H9 (cell line): ENCODE measurements at regions not wholly inside any gene's neighbourhood (a gene's known extent, or its start where the extent isn't known, plus 50 kb on each side); places are given as distances from the start of the nearest gene placed in this dataset.

ENCODE experiments used
- DNase-seq: peaks from one replicate; pipeline ENCODE4 v3.0.0-alpha.2; 2017
- H2AFZ ChIP-seq: one replicate; pipeline ENCODE4 v1.6.1; 2013; ENCODE audit warnings: mild to moderate bottlenecking, low read length, control low read depth, moderate library complexity
- H2AK5ac ChIP-seq: 2 replicates; pipeline ENCODE4 v1.6.1; 2013; ENCODE audit warnings: low read length, control low read depth, mixed read lengths; ENCODE audit not compliant: insufficient read length
- H2BK120ac ChIP-seq: one replicate; pipeline ENCODE4 v1.6.1; 2013; ENCODE audit warnings: low read depth, mild to moderate bottlenecking, low read length, control low read depth, inconsistent platforms; ENCODE audit not compliant: poor library complexity, severe bottlenecking
- H2BK12ac ChIP-seq: 2 replicates; pipeline ENCODE4 v1.6.1; 2013; ENCODE audit warnings: low read length, control low read depth, mixed read lengths, low read depth; ENCODE audit not compliant: insufficient read length
- H2BK15ac ChIP-seq: 2 replicates; pipeline ENCODE4 v1.6.1; 2013; ENCODE audit warnings: low read depth, low read length, control low read depth
- H2BK20ac ChIP-seq: one replicate; pipeline ENCODE4 v1.6.1; 2013; ENCODE audit warnings: low read depth, mild to moderate bottlenecking, low read length, control low read depth, inconsistent platforms; ENCODE audit not compliant: poor library complexity, severe bottlenecking
- H2BK5ac ChIP-seq: 2 replicates; pipeline ENCODE4 v1.6.1; 2013; ENCODE audit warnings: low read length, control low read depth, mixed read lengths; ENCODE audit not compliant: insufficient read length
- H3K14ac ChIP-seq: 2 replicates; pipeline ENCODE4 v1.6.1; 2013; ENCODE audit warnings: low read length, control low read depth; ENCODE audit not compliant: insufficient read depth
- H3K18ac ChIP-seq: 2 replicates; pipeline ENCODE4 v1.6.1; 2013; ENCODE audit warnings: low read depth, mild to moderate bottlenecking, mixed read lengths, low read length, control low read depth; ENCODE audit not compliant: insufficient read length
- H3K23ac ChIP-seq: 2 replicates; pipeline ENCODE4 v1.6.1; 2013; ENCODE audit warnings: low read length, control low read depth, mixed read lengths, low read depth; ENCODE audit not compliant: insufficient read length
- H3K23me2 ChIP-seq: 2 replicates; pipeline ENCODE4 v1.6.1; 2013; ENCODE audit warnings: low read depth, mild to moderate bottlenecking, mixed read lengths, low read length, control low read depth; ENCODE audit not compliant: insufficient read length, poor library complexity, severe bottlenecking
- H3K27ac ChIP-seq: 2 replicates; pipeline ENCODE4 v1.5.1; 2013; ENCODE audit warnings: low read length, control low read depth, mixed read lengths, low read depth; ENCODE audit not compliant: insufficient read length
- H3K27me3 ChIP-seq: 2 replicates; pipeline ENCODE4 v1.6.1; 2013; ENCODE audit warnings: low read length, control low read depth, inconsistent platforms; ENCODE audit not compliant: insufficient read depth
- H3K4ac ChIP-seq: 2 replicates; pipeline ENCODE4 v1.6.1; 2013; ENCODE audit warnings: low read depth, mild to moderate bottlenecking, control low read depth, inconsistent platforms, low read length, moderate library complexity
- H3K4me1 ChIP-seq: 2 replicates; pipeline ENCODE4 v1.6.1; 2013; ENCODE audit warnings: low read length, control low read depth, inconsistent platforms; ENCODE audit not compliant: insufficient read depth
- H3K4me2 ChIP-seq: 2 replicates; pipeline ENCODE4 v1.6.1; 2013; ENCODE audit warnings: low read length, control low read depth, mixed read lengths; ENCODE audit not compliant: insufficient read length, insufficient read depth
- H3K56ac ChIP-seq: 2 replicates; pipeline ENCODE4 v1.6.1; 2013; ENCODE audit warnings: low read depth, mild to moderate bottlenecking, mixed read lengths, low read length, control low read depth; ENCODE audit not compliant: insufficient read length
- H3K79me1 ChIP-seq: 2 replicates; pipeline ENCODE4 v1.6.1; 2013; ENCODE audit warnings: low read depth, mild to moderate bottlenecking, moderate library complexity, low read length, control low read depth, inconsistent platforms; ENCODE audit not compliant: insufficient read depth, poor library complexity, severe bottlenecking
- H3K79me2 ChIP-seq: 2 replicates; pipeline ENCODE4 v1.6.1; 2013; ENCODE audit warnings: low read length, control low read depth, inconsistent platforms; ENCODE audit not compliant: insufficient read depth
- H3K9ac ChIP-seq: 2 replicates; pipeline ENCODE4 v1.6.1; 2013; ENCODE audit warnings: low read length, control low read depth, mixed read lengths; ENCODE audit not compliant: insufficient read length; ENCODE audit errors: extremely low read depth
- H3K9me3 ChIP-seq: one replicate; pipeline ENCODE4 v1.6.1; 2013; ENCODE audit warnings: low read depth, low read length, inconsistent platforms; ENCODE audit not compliant: control insufficient read depth
- H3T11ph ChIP-seq: one replicate; pipeline ENCODE4 v1.6.1; 2013; ENCODE audit warnings: mild to moderate bottlenecking, low read length, control low read depth, inconsistent platforms
- H4K20me1 ChIP-seq: one replicate; pipeline ENCODE4 v1.6.1; 2013; ENCODE audit not compliant: control insufficient read depth, insufficient read length, insufficient read depth
- H4K5ac ChIP-seq: 2 replicates; pipeline ENCODE4 v1.6.1; 2013; ENCODE audit warnings: low read depth, mild to moderate bottlenecking, mixed read lengths, low read length, control low read depth; ENCODE audit not compliant: insufficient read length
- H4K8ac ChIP-seq: replicated peaks from 2 replicates; pipeline ENCODE4 v1.6.1; 2013; ENCODE audit warnings: low read length, control low read depth, mixed read lengths, low read depth; ENCODE audit not compliant: insufficient read length
- H4K91ac ChIP-seq: 2 replicates; pipeline ENCODE4 v1.6.1; 2013; ENCODE audit warnings: low read depth, mild to moderate bottlenecking, moderate library complexity, mixed read lengths, low read length, control low read depth; ENCODE audit not compliant: insufficient read length
- H3K27ac Mint-ChIP-seq, 3 experiments: 2 replicates in 2 of 3; 3 replicates in 1 of 3; pipeline ENCODE4 v1.8.0; 2020 to 2021; ENCODE audit warnings: mixed read lengths in 3 of 3, mild to moderate bottlenecking in 1 of 3, moderate library complexity in 1 of 3
- H3K27me3 Mint-ChIP-seq: 2 replicates; pipeline ENCODE4 v1.8.0; 2021; ENCODE audit warnings: low read depth, mild to moderate bottlenecking, moderate library complexity, mixed read lengths
- H3K36me3 Mint-ChIP-seq, 3 experiments: 2 replicates in 2 of 3; 3 replicates in 1 of 3; pipeline ENCODE4 v1.8.0; 2020 to 2021; ENCODE audit warnings: low read depth in 3 of 3, mixed read lengths in 3 of 3; ENCODE audit not compliant: insufficient read depth in 1 of 3
- H3K4me1 Mint-ChIP-seq, 2 experiments: 2 replicates each; pipeline ENCODE4 v1.8.0; 2020; ENCODE audit warnings: mixed read lengths in 2 of 2
- H3K4me3 Mint-ChIP-seq, 2 experiments: 2 replicates in 1 of 2; 3 replicates in 1 of 2; pipeline ENCODE4 v1.8.0; 2020 to 2021; ENCODE audit warnings: mild to moderate bottlenecking in 2 of 2, mixed read lengths in 2 of 2, moderate library complexity in 1 of 2
- H3K9me3 Mint-ChIP-seq, 2 experiments: 2 replicates in 1 of 2; 3 replicates in 1 of 2; pipeline ENCODE4 v1.8.0; 2020; ENCODE audit warnings: mild to moderate bottlenecking in 2 of 2, mixed read lengths in 2 of 2, moderate library complexity in 1 of 2
- CTCF ChIP-seq: fragments of 200-600 bp; sonication (generic); conservative IDR thresholded peaks from 3 replicates; pipeline ENCODE4 v1.8.0; 2021; ENCODE audit warnings: antibody characterized with exemption, mild to moderate bottlenecking
- WGBS: extraction: QIAGEN DNeasy Blood & Tissue Kit; methylation state at CpG from one replicate; pipeline ENCODE4 v1.1.7; 2013; ENCODE audit warnings: missing lambda C conversion rate, low lambda C conversion rate, mixed read lengths; ENCODE audit not compliant: insufficient read length; ENCODE audit errors: extremely low coverage; 5-methylcytosine and 5-hydroxymethylcytosine counted together

DNA sequence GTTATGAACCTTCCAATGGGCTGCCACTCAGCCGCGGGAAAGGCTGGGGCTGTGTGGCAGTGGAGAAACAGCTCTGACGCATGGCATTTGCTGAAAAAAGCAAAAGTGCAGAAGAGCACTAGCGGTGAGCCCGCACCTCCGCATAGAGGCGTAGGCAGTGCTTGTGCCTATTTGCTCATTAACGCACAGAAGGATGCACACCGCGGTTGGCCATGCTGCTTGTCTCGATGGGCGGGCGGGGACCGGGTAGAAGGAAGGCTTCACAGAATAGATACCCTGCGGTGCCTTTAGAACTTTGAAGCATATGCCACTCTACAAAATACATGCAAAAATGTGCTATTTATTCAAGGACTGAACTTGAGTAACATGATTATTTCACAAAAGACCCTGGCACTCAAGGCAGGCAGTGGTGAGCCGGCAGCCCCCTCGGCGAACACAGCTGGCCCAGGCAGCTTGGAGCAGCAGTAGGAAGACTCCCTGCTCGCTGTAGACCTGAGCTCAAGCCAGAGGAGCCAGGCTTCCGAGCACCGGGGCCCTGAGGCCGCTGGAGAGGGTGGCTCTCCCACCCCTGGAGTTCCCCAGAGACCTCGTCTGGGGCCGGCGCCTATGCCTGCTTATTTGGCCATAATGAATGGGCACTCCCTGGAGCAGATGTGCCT, 71.5 kb downstream of the SIK1 start:
- Histone ChIP-seq H3K9me3 (no peaks in the 10 kb centered on the region), H3K27ac (no peak overlapping the region), H2BK5ac (no peak overlapping the region), H3K27me3 (no peaks in the 10 kb centered on the region), H3T11ph (no peak overlapping the region), H3K79me1 (no peaks in the 10 kb centered on the region), H3K4ac (no peak overlapping the region), H2BK12ac (no peak overlapping the region), H3K56ac (no peak overlapping the region), H2BK15ac (no peak overlapping the region), H3K23me2 (no peaks in the 10 kb centered on the region), H3K9ac (no peak overlapping the region), H3K79me2 (no peaks in the 10 kb centered on the region), H3K4me1 (no peaks in the 10 kb centered on the region), H4K5ac (no peak overlapping the region), H4K8ac (no peak overlapping the region), H3K23ac (no peak overlapping the region), H4K91ac (no peak overlapping the region), H2BK120ac (no peak overlapping the region), H3K14ac (no peak overlapping the region), H2AFZ (no peak overlapping the region), H3K18ac (no peak overlapping the region), H2BK20ac (no peak overlapping the region), H3K4me2 (no peak overlapping the region), H2AK5ac (no peak overlapping the region), H4K20me1 (no peaks in the 10 kb centered on the region)
- peak overlapping the region in 1 of 3 experiments; percentile 39; a peak in 1 of 7 replicates for H3K27ac Mint-ChIP-seq
- no peak for TF ChIP-seq CTCF
- H3K27me3 Mint-ChIP-seq: no peaks in the 10 kb centered on the region; the same call in 1 of the 2 replicates
- WGBS: no CpG with 5 or more reads among the region's 25 CpGs
- no peak overlapping the region for H3K4me3 Mint-ChIP-seq
- H3K36me3 Mint-ChIP-seq: no peaks in the 10 kb centered on the region
- no peak for DNase-seq
- H3K9me3 Mint-ChIP-seq: no peaks in the 10 kb centered on the region
- H3K4me1 Mint-ChIP-seq: peaks cover 3 to 25% of the 10 kb centered on the region in 2 experiments
